Progenitor cell of endocrine pancreas (in vitro differentiated cells): ENCODE measurements at regions not wholly inside any gene's neighbourhood (a gene's known extent, or its start where the extent isn't known, plus 50 kb on each side); places are given as distances from the start of the nearest gene placed in this dataset.
"Not testable (repeated sequence)": the region's sequence is repeated elsewhere in the genome, so short reads cannot be mapped to it uniquely, and the experiment has no call there.

Experiments
- DNase-seq: peaks from one replicate; pipeline ENCODE4 v3.0.0; 2021; ENCODE audit warnings: low spot score; ENCODE audit not compliant: unreplicated experiment
- H3K27ac Mint-ChIP-seq: 2 replicates; pipeline ENCODE4 v1.8.0; 2021; ENCODE audit warnings: mild to moderate bottlenecking, moderate library complexity, mixed read lengths
- H3K27me3 Mint-ChIP-seq: 2 replicates; pipeline ENCODE4 v1.8.0; 2021; ENCODE audit warnings: mixed read lengths
- H3K36me3 Mint-ChIP-seq: 2 replicates; pipeline ENCODE4 v1.8.0; 2022; ENCODE audit warnings: mixed read lengths; ENCODE audit not compliant: insufficient read depth
- H3K4me1 Mint-ChIP-seq: 2 replicates; pipeline ENCODE4 v1.8.0; 2021; ENCODE audit warnings: low read depth, mixed read lengths
- H3K4me3 Mint-ChIP-seq: 2 replicates; pipeline ENCODE4 v1.8.0; 2021; ENCODE audit warnings: low read depth, mild to moderate bottlenecking, moderate library complexity, mixed read lengths
- H3K9me3 Mint-ChIP-seq: 2 replicates; pipeline ENCODE4 v1.8.0; 2021; ENCODE audit warnings: low read depth, mixed read lengths
- CTCF ChIP-seq: fragments of 200-600 bp; sonication (generic); IDR thresholded peaks from one replicate; pipeline ENCODE4 v1.5.0; 2021; ENCODE audit warnings: antibody characterized with exemption, mild to moderate bottlenecking; ENCODE audit not compliant: unreplicated experiment

- no peaks in the 10 kb centered on the region for H3K9me3 Mint-ChIP-seq
- no peak for DNase-seq
- no peaks in the 10 kb centered on the region for H3K4me1 Mint-ChIP-seq
- H3K27me3 Mint-ChIP-seq = peaks cover 4% of the 10 kb centered on the region
- H3K36me3 Mint-ChIP-seq = no peaks in the 10 kb centered on the region
- TF ChIP-seq CTCF = no peak
- H3K4me3 Mint-ChIP-seq = no peak overlapping the region
- no peak overlapping the region for H3K27ac Mint-ChIP-seq
These were observed 298.7 kb upstream of the NCAM1 start for GRCh38 chr11:112662554-112662953.

- DNase-seq = no peak
- H3K27ac Mint-ChIP-seq = no peak overlapping the region
These were observed 297.1 kb upstream of the NCAM1 start for GRCh38 chr11:112663947-112664634.

GRCh38 chr11:112665291-112665690, 295.9 kb upstream of the NCAM1 start:
- no peaks in the 10 kb centered on the region for H3K4me1 Mint-ChIP-seq
- no peak for DNase-seq

More at GRCh38 chr11:112663947-112664634, 297.1 kb upstream of the NCAM1 start:
- Mint-ChIP-seq H3K9me3 (no peaks in the 10 kb centered on the region), H3K4me1 (no peaks in the 10 kb centered on the region), H3K36me3 (no peaks in the 10 kb centered on the region), H3K27me3 (peaks cover 4% of the 10 kb centered on the region), H3K4me3 (no peak overlapping the region)
- no peak for TF ChIP-seq CTCF

GRCh38 chr11:112666253-112666652, 295.0 kb upstream of the NCAM1 start:
- no peak for DNase-seq
- Mint-ChIP-seq H3K36me3 (no peaks in the 10 kb centered on the region), H3K9me3 (no peaks in the 10 kb centered on the region), H3K27me3 (peaks cover 4% of the 10 kb centered on the region), H3K4me3 (no peak overlapping the region), H3K4me1 (no peaks in the 10 kb centered on the region), H3K27ac (no peak overlapping the region)
- TF ChIP-seq CTCF = no peak

More at GRCh38 chr11:112665291-112665690, 295.9 kb upstream of the NCAM1 start:
- Mint-ChIP-seq H3K4me3 (no peak overlapping the region), H3K9me3 (no peaks in the 10 kb centered on the region), H3K27ac (no peak overlapping the region), H3K36me3 (no peaks in the 10 kb centered on the region), H3K27me3 (peaks cover 4% of the 10 kb centered on the region)
- TF ChIP-seq CTCF = no peak

- H3K4me3 Mint-ChIP-seq = no peak overlapping the region
- H3K27me3 Mint-ChIP-seq = no peaks in the 10 kb centered on the region
- H3K27ac Mint-ChIP-seq = no peak overlapping the region
- no peaks in the 10 kb centered on the region for H3K4me1 Mint-ChIP-seq
- no peaks in the 10 kb centered on the region for H3K36me3 Mint-ChIP-seq
- DNase-seq = no peak
- H3K9me3 Mint-ChIP-seq = peaks cover 14% of the 10 kb centered on the region
- TF ChIP-seq CTCF = no peak
These were observed 290.2 kb upstream of the NCAM1 start for GRCh38 chr11:112670806-112671570.

- peaks cover 14% of the 10 kb centered on the region for H3K9me3 Mint-ChIP-seq
- H3K27ac Mint-ChIP-seq, DNase-seq, H3K27me3 Mint-ChIP-seq, H3K36me3 Mint-ChIP-seq, H3K4me3 Mint-ChIP-seq, H3K4me1 Mint-ChIP-seq: not testable (repeated sequence)
These were observed 287.8 kb upstream of the NCAM1 start for GRCh38 chr11:112673401-112673800.
